Ascending aorta (tissue), 2 donors: ENCODE measurements at regions not wholly inside any gene's neighbourhood (a gene's known extent, or its start where the extent isn't known, plus 50 kb on each side); places are given as distances from the start of the nearest gene placed in this dataset.

Experiments
- DNase-seq, 2 donors: peaks; one replicate each; pipeline ENCODE4 v3.0.0-alpha.2; 2019; ENCODE audit warnings: low spot score in 2 of 2
- H3K27ac ChIP-seq, 2 donors: fragments of 200-600 bp; sonication (generic); one replicate each; pipeline ENCODE4 v1.5.1; 2016 to 2017; ENCODE audit warnings: mild to moderate bottlenecking in 1 of 2
- H3K27me3 ChIP-seq: fragments of 200-600 bp; sonication (generic); one replicate; pipeline ENCODE4 v1.5.1; 2017
- H3K36me3 ChIP-seq, 2 donors: fragments of 200-600 bp; sonication (generic); one replicate each; pipeline ENCODE4 v1.5.1; 2016
- H3K4me1 ChIP-seq, 2 donors: fragments of 200-600 bp; sonication (generic); one replicate each; pipeline ENCODE4 v1.5.1; 2016 to 2017; ENCODE audit warnings: mild to moderate bottlenecking in 1 of 2
- H3K4me3 ChIP-seq, 2 donors: fragments of 200-600 bp; sonication (generic); one replicate each; pipeline ENCODE4 v1.5.1; 2016 to 2017; ENCODE audit warnings: mild to moderate bottlenecking in 1 of 2
- H3K9me3 ChIP-seq, 2 donors: fragments of 200-600 bp; sonication (generic); one replicate each; pipeline ENCODE4 v1.5.1; 2016
- intact Hi-C: fragments of 100-400 bp; cut with DNase I; formaldehyde crosslinking; loops from one replicate; pipeline ENCODE4 v1.15.1; 2023
- TF ChIP-seq, protein P1 (sequence below), 3 experiments: fragments of 200-600 bp in 2 of 3; fragments of 450-650 bp in 1 of 3; sonication (generic) in 2 of 3; IDR thresholded peaks; one replicate each; pipeline ENCODE4 v1.5.1; 2016 to 2019; ENCODE audit warnings: antibody characterized with exemption in 3 of 3, mild to moderate bottlenecking in 1 of 3, moderate library complexity in 1 of 3

DNA sequence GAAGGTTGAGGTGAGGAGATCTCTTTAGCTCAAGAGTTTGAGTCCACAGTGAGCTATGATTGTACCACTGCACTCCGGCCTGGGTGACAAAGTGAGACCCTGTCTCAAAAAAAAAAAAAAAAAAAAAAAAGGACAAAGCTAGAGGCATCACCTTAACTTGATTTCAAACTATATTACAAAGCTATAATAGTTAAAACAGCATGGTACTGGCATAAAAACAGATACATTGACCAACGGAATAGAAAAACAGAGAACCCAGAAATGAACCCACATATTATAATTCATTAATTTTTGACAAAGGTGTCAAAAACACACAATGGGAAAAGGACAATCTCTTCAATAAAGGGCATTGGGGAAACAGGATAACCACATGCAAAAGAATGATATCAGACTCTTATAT, 50.8 kb upstream of the MBOAT1 start:
- Histone ChIP-seq H3K36me3 (no peaks in the 10 kb centered on the region), H3K4me3 (no peak overlapping the region), H3K27ac (no peak overlapping the region), H3K27me3 (no peaks in the 10 kb centered on the region), H3K4me1 (peaks cover 0 to 3% of the 10 kb centered on the region in 2 donors), H3K9me3 (no peaks in the 10 kb centered on the region)
- TF ChIP-seq, protein P1, sequence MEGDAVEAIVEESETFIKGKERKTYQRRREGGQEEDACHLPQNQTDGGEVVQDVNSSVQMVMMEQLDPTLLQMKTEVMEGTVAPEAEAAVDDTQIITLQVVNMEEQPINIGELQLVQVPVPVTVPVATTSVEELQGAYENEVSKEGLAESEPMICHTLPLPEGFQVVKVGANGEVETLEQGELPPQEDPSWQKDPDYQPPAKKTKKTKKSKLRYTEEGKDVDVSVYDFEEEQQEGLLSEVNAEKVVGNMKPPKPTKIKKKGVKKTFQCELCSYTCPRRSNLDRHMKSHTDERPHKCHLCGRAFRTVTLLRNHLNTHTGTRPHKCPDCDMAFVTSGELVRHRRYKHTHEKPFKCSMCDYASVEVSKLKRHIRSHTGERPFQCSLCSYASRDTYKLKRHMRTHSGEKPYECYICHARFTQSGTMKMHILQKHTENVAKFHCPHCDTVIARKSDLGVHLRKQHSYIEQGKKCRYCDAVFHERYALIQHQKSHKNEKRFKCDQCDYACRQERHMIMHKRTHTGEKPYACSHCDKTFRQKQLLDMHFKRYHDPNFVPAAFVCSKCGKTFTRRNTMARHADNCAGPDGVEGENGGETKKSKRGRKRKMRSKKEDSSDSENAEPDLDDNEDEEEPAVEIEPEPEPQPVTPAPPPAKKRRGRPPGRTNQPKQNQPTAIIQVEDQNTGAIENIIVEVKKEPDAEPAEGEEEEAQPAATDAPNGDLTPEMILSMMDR (IDR thresholded peaks at IDR 0.05): no peak
- intact Hi-C loops: no loop called here
- no peak for DNase-seq

DNA sequence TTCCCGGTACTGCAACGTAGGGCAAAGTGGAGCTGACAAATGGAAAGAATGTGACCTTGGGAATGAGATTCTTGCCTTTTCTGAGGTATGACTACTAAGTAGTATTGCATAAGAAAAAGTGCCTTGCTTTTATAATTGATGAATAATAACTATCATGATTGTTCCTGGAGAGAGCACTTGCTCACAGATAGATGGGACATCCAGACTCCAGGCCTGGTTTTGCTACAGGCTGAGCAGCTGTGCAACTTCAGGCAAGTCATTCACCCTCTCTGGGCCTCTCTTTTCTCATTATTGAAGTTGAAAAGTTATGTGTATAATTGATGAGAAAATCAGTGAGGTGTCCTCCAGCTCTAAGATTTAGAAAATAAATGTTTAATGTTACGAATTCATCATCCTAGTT, 53.6 kb upstream of the MBOAT1 start:
- no peaks in the 10 kb centered on the region for H3K27me3 ChIP-seq
- TF ChIP-seq, protein P1 (IDR thresholded peaks at IDR 0.05): no peak
- no peak overlapping the region for H3K27ac ChIP-seq
- intact Hi-C loops: no loop called here
- no peak for DNase-seq
- no peaks in the 10 kb centered on the region for H3K36me3 ChIP-seq
- H3K4me3 ChIP-seq: no peak overlapping the region
- no peaks in the 10 kb centered on the region for H3K9me3 ChIP-seq
- H3K4me1 ChIP-seq: peaks cover 0 to 3% of the 10 kb centered on the region in 2 donors

DNA sequence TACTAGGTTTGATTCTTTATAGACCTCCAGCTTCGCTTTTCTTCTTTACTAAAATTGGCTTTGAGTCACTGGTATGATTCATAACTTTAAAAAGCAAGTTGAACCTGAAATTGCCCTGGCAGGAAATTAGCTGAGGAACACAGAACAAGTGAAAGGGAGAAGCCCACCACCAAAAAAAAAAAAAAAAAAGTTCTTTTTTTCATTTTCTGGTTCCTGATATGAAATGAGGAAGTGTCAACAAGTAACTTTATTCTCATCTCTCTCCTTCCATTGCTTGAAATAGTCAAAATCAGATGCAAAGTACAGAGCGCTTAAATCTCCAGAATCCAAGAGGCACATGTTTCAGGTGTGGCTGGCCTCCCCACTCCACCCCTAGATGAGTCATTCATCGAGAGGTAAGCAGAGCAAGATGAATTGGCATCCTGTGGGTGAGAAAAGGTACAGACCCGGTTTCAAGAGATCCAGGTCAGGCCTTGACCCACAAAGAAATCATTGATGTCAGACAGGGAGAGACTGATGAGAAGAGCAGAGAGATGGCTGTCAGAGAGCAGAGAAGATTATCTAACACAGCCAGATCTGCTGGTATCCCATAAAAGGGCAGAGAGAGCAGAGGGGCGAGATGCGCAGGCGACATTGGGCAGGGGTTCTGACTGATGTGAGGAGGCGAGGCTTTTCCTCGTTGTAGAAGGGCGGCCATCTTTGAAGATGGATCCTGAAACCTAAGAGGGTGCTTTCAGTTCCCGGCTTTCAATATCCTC, 54.8 kb upstream of the MBOAT1 start:
- Histone ChIP-seq H3K9me3 (no peaks in the 10 kb centered on the region), H3K4me1 (peaks cover 0 to 3% of the 10 kb centered on the region in 2 donors), H3K4me3 (no peak overlapping the region), H3K27ac (no peak overlapping the region), H3K36me3 (no peaks in the 10 kb centered on the region), H3K27me3 (no peaks in the 10 kb centered on the region)
- no peak for DNase-seq
- TF ChIP-seq, protein P1 (IDR thresholded peaks at IDR 0.05): no peak
- intact Hi-C loops: no loop called here

DNA sequence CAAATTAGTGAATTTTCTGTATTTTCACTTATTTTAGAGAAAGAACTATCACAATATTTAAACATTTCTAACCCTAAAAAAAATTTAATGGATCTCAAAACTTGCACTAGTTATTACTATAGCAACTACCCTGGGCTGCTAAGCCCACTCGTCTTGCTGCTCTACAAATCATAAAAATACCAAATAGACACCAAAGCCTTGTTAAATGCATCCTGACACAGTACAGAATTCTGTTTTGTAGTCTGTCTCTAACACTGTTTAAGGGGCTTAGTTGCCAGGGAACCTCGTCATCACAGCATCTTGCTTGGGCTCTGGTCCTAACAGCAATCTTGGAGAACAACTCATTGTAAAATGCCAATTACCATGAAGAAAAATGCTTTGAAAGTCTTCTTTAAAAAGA, 56.9 kb upstream of the MBOAT1 start:
- intact Hi-C loops: no loop called here
- no peak for DNase-seq
- TF ChIP-seq, protein P1 (IDR thresholded peaks at IDR 0.05): no peak
- Histone ChIP-seq H3K36me3 (no peaks in the 10 kb centered on the region), H3K27ac (no peak overlapping the region), H3K9me3 (no peaks in the 10 kb centered on the region), H3K27me3 (no peaks in the 10 kb centered on the region), H3K4me1 (peaks cover 0 to 3% of the 10 kb centered on the region in 2 donors), H3K4me3 (no peak overlapping the region)

DNA sequence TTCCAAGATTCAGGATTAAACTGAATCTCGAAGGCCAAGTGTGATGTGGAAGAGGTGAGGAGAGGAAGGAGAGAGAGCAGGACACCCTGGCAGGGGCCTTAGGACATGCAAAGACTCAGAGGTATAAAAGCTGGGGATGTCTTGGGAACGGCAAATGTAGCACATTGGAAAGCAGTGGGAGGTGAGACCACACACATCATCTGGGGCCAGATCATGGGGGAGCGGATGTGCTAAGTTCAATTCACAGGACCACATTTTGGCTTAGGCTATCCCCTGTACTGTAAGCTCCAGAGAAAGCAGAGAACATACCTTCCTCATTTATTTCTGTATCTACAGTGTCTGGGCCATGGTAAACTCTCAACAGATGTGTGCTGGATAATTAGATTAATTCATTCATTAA, 59.5 kb upstream of the MBOAT1 start:
- no peak overlapping the region for H3K27ac ChIP-seq
- H3K4me3 ChIP-seq: no peak overlapping the region
- H3K27me3 ChIP-seq: no peaks in the 10 kb centered on the region
- intact Hi-C loops: no loop called here
- TF ChIP-seq, protein P1 (IDR thresholded peaks at IDR 0.05): no peak
- no peak for DNase-seq
- H3K36me3 ChIP-seq: no peaks in the 10 kb centered on the region
- H3K9me3 ChIP-seq: no peaks in the 10 kb centered on the region
- H3K4me1 ChIP-seq: peaks cover 0 to 3% of the 10 kb centered on the region in 2 donors
